Activated CD4-positive, alpha-beta T cell treated with anti-CD3 and anti-CD28 coated beads, Interleukin-2, amount 10 ng/mL, durations not matched to agents 7 days and 5 days (primary cell): ENCODE measurements at regions not wholly inside any gene's neighbourhood (a gene's known extent, or its start where the extent isn't known, plus 50 kb on each side); places are given as distances from the start of the nearest gene placed in this dataset.

Experiments
- CTCF ChIA-PET: fragments of 350-600 bp; sonication (Branson Sonifier 250); formaldehyde crosslinking; loops from one replicate; lab custom pipeline; 2021; ENCODE audit warnings: antibody characterized with exemption; lab: Charles Lee
- POLR2A ChIA-PET: fragments of 350-600 bp; sonication (Branson Sonifier 250); formaldehyde crosslinking; loops from one replicate; lab custom pipeline; 2021; ENCODE audit warnings: antibody characterized with exemption; lab: Charles Lee
- DNase-seq: peaks from one replicate; pipeline ENCODE4 v3.0.0-alpha.2; 2020
- H3K27ac Mint-ChIP-seq: one replicate; pipeline ENCODE4 v1.8.0; 2021; ENCODE audit warnings: mild to moderate bottlenecking, moderate library complexity, mixed read lengths
- H3K27me3 Mint-ChIP-seq: one replicate; pipeline ENCODE4 v1.8.0; 2021; ENCODE audit warnings: mixed read lengths
- H3K36me3 Mint-ChIP-seq: one replicate; pipeline ENCODE4 v1.8.0; 2021; ENCODE audit warnings: low read depth, mixed read lengths
- H3K4me1 Mint-ChIP-seq: one replicate; pipeline ENCODE4 v1.8.0; 2021; ENCODE audit warnings: mixed read lengths
- H3K4me3 Mint-ChIP-seq: one replicate; pipeline ENCODE4 v1.8.0; 2021; ENCODE audit warnings: mild to moderate bottlenecking, moderate library complexity, mixed read lengths
- H3K9me3 Mint-ChIP-seq: one replicate; pipeline ENCODE4 v1.8.0; 2021; ENCODE audit warnings: mixed read lengths

DNA sequence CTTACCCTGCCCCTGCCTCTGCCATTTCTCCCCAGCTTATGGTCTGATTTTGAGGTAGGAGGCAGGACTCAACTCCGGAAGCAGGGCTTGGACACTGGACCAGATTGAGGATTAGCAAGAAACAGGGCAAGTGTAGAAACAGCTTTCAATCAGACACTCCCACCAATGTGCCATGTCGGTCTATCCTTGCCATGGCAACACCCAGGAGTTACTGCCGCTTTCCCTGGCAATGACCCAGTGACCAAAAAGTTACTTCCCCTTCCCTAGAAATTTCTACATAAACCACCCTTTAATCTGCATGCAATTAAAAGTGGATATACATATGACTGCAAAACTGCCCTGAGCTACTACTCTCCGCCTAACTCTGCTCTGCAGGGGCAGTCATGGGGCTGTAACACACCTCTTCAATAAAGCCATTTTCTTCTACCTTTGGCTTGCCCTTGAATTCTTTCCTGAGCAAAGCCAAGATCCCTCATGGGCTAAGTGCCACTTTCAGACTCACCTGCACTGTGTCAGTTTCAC is 156.7 kb downstream of the LPIN1 start:
- POLR2A ChIA-PET: no interaction called here
- Mint-ChIP-seq H3K4me1 (no peaks in the 10 kb centered on the region), H3K4me3 (no peak overlapping the region), H3K27me3 (no peaks in the 10 kb centered on the region), H3K27ac (no peak overlapping the region), H3K9me3 (no peaks in the 10 kb centered on the region), H3K36me3 (no peaks in the 10 kb centered on the region)
- CTCF ChIA-PET: no interaction called here
- no peak for DNase-seq

- CTCF ChIA-PET: no interaction called here
- H3K27me3 Mint-ChIP-seq: no peaks in the 10 kb centered on the region
- H3K4me3 Mint-ChIP-seq: no peak overlapping the region
These were observed 157.6 kb downstream of the LPIN1 start for GRCh38 chr2:11904029-11904428.

DNA sequence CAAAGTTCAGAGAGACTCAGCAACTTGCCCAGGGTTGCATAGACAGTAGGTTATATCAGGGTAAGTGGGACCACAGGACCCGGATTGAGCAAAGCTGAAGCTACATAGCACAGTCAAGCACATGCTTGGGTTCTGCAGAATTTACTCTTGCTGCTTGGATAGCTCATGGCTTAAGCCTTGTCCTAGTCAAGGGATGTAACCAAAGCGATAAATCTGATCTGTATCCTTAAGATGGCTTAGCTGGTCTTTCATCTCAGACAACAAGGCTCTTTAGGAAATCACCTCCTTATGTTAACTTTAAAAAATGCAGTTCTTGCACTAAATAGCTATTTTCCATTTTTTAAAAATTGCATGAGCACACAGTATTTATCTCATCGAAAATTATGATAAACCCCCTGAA is 158.5 kb downstream of the LPIN1 start:
- Mint-ChIP-seq H3K4me3 (no peak overlapping the region), H3K27me3 (no peaks in the 10 kb centered on the region), H3K4me1 (no peaks in the 10 kb centered on the region), H3K9me3 (no peaks in the 10 kb centered on the region), H3K27ac (no peak overlapping the region), H3K36me3 (no peaks in the 10 kb centered on the region)
- CTCF ChIA-PET: interaction anchor here (0.9 kb wide), 1 partner anchor 9 kb away, joined by 3 read pairs; no protein-coding TSS in a partner anchor
- POLR2A ChIA-PET: no interaction called here
- DNase-seq: no peak

More at GRCh38 chr2:11904029-11904428, 157.6 kb downstream of the LPIN1 start:
- Mint-ChIP-seq H3K9me3 (no peaks in the 10 kb centered on the region), H3K36me3 (no peaks in the 10 kb centered on the region), H3K4me1 (no peaks in the 10 kb centered on the region), H3K27ac (no peak overlapping the region)
- no peak for DNase-seq
- POLR2A ChIA-PET: no interaction called here

DNA sequence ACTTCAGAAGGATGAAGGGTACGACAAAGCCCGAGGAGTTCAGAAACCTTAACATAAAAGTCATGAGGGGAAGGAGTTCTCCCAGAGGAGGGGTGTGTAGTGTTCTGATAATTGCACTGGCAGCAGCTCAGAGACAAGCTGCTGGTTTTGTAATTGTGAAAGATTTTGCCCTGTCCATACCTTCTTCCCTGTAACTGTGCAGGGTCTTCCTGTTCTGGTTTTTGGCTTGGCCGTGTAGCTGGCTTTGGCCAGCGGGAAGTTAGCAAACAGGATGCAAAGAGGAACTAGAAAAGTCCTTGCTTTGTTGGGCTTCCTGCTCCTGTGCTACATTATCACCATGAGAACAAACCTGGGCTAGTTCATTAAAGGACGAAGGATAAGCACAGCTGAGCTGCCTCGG is 160.8 kb downstream of the LPIN1 start:
- Mint-ChIP-seq H3K27ac (no peak overlapping the region), H3K36me3 (no peaks in the 10 kb centered on the region), H3K9me3 (no peaks in the 10 kb centered on the region), H3K4me1 (no peaks in the 10 kb centered on the region), H3K27me3 (no peaks in the 10 kb centered on the region), H3K4me3 (no peak overlapping the region)
- ChIA-PET POLR2A (no interaction called here), CTCF (no interaction called here)
- DNase-seq: no peak

- H3K4me3 Mint-ChIP-seq: no peak overlapping the region
- POLR2A ChIA-PET: no interaction called here
- DNase-seq: no peak
These were observed 164.5 kb downstream of the LPIN1 start for GRCh38 chr2:11910971-11911370.

GRCh38 chr2:11912980-11913379 is 166.5 kb downstream of the LPIN1 start:
- no peaks in the 10 kb centered on the region for H3K4me1 Mint-ChIP-seq
- no peaks in the 10 kb centered on the region for H3K36me3 Mint-ChIP-seq
- H3K4me3 Mint-ChIP-seq: no peak overlapping the region
- peaks cover 3% of the 10 kb centered on the region for H3K9me3 Mint-ChIP-seq
- peaks cover 2% of the 10 kb centered on the region for H3K27me3 Mint-ChIP-seq
- no peak overlapping the region for H3K27ac Mint-ChIP-seq
- POLR2A ChIA-PET: no interaction called here
- no peak for DNase-seq
- CTCF ChIA-PET: no interaction called here

More at GRCh38 chr2:11910971-11911370, 164.5 kb downstream of the LPIN1 start:
- no peaks in the 10 kb centered on the region for H3K4me1 Mint-ChIP-seq
- H3K27ac Mint-ChIP-seq: no peak overlapping the region
- peaks cover 3% of the 10 kb centered on the region for H3K9me3 Mint-ChIP-seq
- H3K27me3 Mint-ChIP-seq: no peaks in the 10 kb centered on the region
- CTCF ChIA-PET: no interaction called here
- H3K36me3 Mint-ChIP-seq: no peaks in the 10 kb centered on the region

DNA sequence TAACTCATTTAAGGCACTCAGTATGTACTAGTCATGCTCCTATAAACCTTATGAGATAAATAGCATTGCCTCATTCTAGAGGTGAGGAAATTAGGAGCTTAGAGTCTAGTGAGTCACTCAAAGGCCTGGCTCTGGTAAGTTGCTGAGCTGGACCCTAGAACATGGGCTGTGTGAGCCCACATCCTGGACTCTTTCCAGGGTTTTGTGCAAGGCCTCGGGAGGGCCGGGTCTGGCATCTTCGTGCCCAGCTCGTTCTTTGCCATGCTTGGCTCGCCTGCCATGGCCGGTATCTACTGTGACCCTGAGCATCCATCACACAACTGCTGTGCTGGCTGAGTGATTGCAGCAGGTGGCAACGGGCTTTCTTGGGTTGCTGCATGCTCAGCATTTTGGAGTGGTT is 168.0 kb downstream of the LPIN1 start:
- ChIA-PET POLR2A (no interaction called here), CTCF (interaction anchor here (1.0 kb wide), 1 partner anchor 10 kb away, joined by 3 read pairs; no protein-coding TSS in a partner anchor)
- H3K36me3 Mint-ChIP-seq: no peaks in the 10 kb centered on the region
- no peaks in the 10 kb centered on the region for H3K4me1 Mint-ChIP-seq
- H3K27me3 Mint-ChIP-seq: peaks cover 3% of the 10 kb centered on the region
- no peak for DNase-seq
- no peak overlapping the region for H3K4me3 Mint-ChIP-seq
- peaks cover 3% of the 10 kb centered on the region for H3K9me3 Mint-ChIP-seq
- no peak overlapping the region for H3K27ac Mint-ChIP-seq

DNA sequence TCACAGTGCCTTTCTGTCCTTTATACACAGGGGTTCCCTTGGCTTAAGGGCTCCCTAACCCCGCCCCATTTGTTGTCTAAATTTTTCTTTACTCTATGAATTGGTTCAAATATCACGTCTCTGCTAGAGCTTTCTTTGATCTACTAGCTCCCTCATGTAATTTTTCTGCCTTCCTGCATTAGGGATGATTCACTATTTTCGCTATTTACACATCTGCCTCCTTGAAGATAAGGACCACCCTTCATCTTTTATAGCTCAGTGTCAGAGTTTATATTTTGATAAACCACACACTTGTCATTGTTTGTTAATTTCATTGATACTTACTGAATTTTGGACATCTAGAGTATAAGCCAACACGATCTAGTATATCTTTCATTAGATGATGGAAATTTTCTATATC is 169.2 kb downstream of the LPIN1 start:
- Mint-ChIP-seq H3K27ac (no peak overlapping the region), H3K36me3 (no peaks in the 10 kb centered on the region), H3K4me1 (no peaks in the 10 kb centered on the region), H3K4me3 (no peak overlapping the region), H3K9me3 (peaks cover 3% of the 10 kb centered on the region), H3K27me3 (peaks cover 4% of the 10 kb centered on the region)
- POLR2A ChIA-PET: no interaction called here
- DNase-seq: no peak
- CTCF ChIA-PET: interaction anchor here (1.3 kb wide), 1 partner anchor 16 kb away, joined by 3 read pairs; no protein-coding TSS in a partner anchor

DNA sequence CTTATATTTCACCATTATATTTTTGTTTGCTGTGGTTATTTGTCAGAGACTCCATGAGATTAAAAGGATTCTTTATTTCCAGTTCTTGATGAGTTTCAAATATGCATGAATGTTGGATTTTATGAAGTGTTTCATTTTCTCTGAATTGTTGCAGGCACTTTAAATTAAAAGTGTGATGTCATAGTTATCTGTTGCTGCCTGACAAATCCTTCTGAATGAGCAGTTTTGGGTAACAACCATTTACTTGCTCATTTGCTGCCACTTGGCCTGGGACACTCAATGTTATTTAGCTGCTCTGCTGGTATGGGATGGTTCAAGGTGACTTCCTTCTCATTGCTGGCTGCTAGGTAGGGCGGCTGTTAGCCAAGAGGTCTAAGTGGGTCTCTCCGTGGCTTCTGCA is 173.5 kb downstream of the LPIN1 start:
- no peaks in the 10 kb centered on the region for H3K36me3 Mint-ChIP-seq
- H3K9me3 Mint-ChIP-seq: peaks cover 3% of the 10 kb centered on the region
- no peak for DNase-seq
- peaks cover 2% of the 10 kb centered on the region for H3K4me1 Mint-ChIP-seq
- POLR2A ChIA-PET: no interaction called here
- H3K27me3 Mint-ChIP-seq: peaks cover 4% of the 10 kb centered on the region
- CTCF ChIA-PET: no interaction called here
- no peak overlapping the region for H3K4me3 Mint-ChIP-seq
- no peak overlapping the region for H3K27ac Mint-ChIP-seq

GRCh38 chr2:11920993-11921583 is 174.7 kb downstream of the LPIN1 start:
- CTCF ChIA-PET: no interaction called here
- no peaks in the 10 kb centered on the region for H3K36me3 Mint-ChIP-seq
- H3K4me1 Mint-ChIP-seq: peaks cover 2% of the 10 kb centered on the region
- DNase-seq: no peak
- no peak overlapping the region for H3K27ac Mint-ChIP-seq
- peaks cover 4% of the 10 kb centered on the region for H3K27me3 Mint-ChIP-seq
- no peaks in the 10 kb centered on the region for H3K9me3 Mint-ChIP-seq
- no peak overlapping the region for H3K4me3 Mint-ChIP-seq
- POLR2A ChIA-PET: no interaction called here

DNA sequence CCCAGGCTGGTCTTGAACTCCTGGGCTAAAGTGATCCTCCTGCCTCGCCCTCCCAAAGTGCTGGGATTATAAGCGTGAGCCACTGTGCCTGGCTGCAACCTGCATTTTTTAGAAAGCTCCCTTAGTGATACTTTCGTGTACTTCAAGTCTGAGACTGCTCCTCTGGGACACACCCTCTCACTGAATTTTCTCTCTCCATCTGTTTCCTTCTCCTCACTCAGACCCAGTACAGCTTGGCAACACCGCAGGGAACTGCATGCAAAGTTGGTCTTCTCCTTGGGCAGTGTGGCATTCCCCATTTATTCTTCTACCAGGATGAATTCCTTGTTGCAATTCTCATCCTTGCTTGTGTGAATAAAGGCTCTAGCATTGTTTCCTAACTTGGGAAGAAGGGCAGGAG is 175.9 kb downstream of the LPIN1 start:
- H3K9me3 Mint-ChIP-seq: no peaks in the 10 kb centered on the region
- no peaks in the 10 kb centered on the region for H3K36me3 Mint-ChIP-seq
- H3K4me1 Mint-ChIP-seq: peaks cover 2% of the 10 kb centered on the region

GRCh38 chr2:11923935-11924334 is 177.5 kb downstream of the LPIN1 start:
- CTCF ChIA-PET: no interaction called here
- no peak overlapping the region for H3K27ac Mint-ChIP-seq
- POLR2A ChIA-PET: no interaction called here

More for the DNA sequence above, 175.9 kb downstream of the LPIN1 start:
- no peak overlapping the region for H3K27ac Mint-ChIP-seq
- H3K4me3 Mint-ChIP-seq: no peak overlapping the region
- H3K27me3 Mint-ChIP-seq: peaks cover 2% of the 10 kb centered on the region
- CTCF ChIA-PET: no interaction called here
- no peak for DNase-seq
- POLR2A ChIA-PET: no interaction called here

DNA sequence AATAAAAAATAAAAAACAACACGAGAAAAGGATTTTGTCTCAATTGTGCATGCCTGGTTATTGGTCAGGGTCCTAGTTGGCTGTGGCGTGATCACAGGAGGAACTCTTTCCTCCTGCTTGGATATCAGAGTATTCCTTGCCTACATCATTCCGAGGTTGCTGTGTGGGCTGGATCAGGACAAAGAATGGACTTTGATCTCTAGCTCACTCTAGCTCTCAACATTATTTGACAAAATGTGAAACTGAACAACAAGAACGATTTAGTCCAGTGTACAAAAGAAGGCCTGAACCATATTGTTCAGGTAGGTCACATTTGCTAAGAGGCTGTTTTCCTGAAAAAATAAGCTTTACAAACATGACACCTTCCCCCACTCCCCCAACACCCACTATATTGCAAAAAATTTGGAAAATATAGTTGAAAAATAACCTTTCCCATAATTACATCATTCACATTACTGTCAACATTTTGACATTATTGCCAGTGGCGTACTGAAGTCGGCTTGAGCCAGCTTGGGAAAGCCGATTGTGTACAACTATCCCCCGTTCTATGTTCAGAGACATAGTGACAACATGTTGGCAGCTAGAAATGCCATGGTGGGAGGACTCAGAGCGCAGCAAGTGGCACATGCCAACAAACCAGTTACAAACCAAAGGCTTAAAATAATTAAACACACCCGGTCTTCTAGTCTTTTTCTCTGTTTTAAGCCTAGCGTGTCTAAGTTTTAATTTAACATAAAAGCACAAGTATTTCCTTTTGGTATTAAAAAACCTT is 179.0 kb downstream of the LPIN1 start:
- no peaks in the 10 kb centered on the region for H3K36me3 Mint-ChIP-seq
- ChIA-PET POLR2A (no interaction called here), CTCF (no interaction called here)
- no peak overlapping the region for H3K4me3 Mint-ChIP-seq
- H3K9me3 Mint-ChIP-seq: no peaks in the 10 kb centered on the region
- H3K27ac Mint-ChIP-seq: no peak overlapping the region
- H3K27me3 Mint-ChIP-seq: no peaks in the 10 kb centered on the region
- no peak for DNase-seq
- peaks cover 4% of the 10 kb centered on the region for H3K4me1 Mint-ChIP-seq

More at GRCh38 chr2:11923935-11924334, 177.5 kb downstream of the LPIN1 start:
- no peak overlapping the region for H3K4me3 Mint-ChIP-seq
- H3K4me1 Mint-ChIP-seq: peaks cover 2% of the 10 kb centered on the region
- no peaks in the 10 kb centered on the region for H3K9me3 Mint-ChIP-seq
- no peak for DNase-seq
- H3K27me3 Mint-ChIP-seq: peaks cover 1% of the 10 kb centered on the region
- H3K36me3 Mint-ChIP-seq: no peaks in the 10 kb centered on the region
